Aorta (tissue), 5 donors: ENCODE measurements at regions not wholly inside any gene's neighbourhood (a gene's known extent, or its start where the extent isn't known, plus 50 kb on each side); places are given as distances from the start of the nearest gene placed in this dataset.
"Not testable (repeated sequence)": the region's sequence is repeated elsewhere in the genome, so short reads cannot be mapped to it uniquely, and the experiment has no call there.

Source experiments
- ATAC-seq: fragments of 200-7000 bp; cut with Tn5 transposase; one replicate; pipeline ENCODE4 v1.9.1; 2022; ENCODE audit warnings: moderate library complexity; ENCODE audit not compliant: low FRiP score
- DNase-seq, 2 donors: peaks; one replicate each; pipeline ENCODE4 v3.0.0-alpha.2; 2020
- H3K27ac ChIP-seq, 2 donors: one replicate each; pipeline ENCODE4 v1.5.1; 2013; ENCODE audit warnings: low read length in 2 of 2, mild to moderate bottlenecking in 2 of 2, moderate library complexity in 2 of 2, control low read depth in 1 of 2, inconsistent platforms in 1 of 2, low read depth in 1 of 2
- H3K27me3 ChIP-seq, 2 donors: one replicate each; pipeline ENCODE4 v1.6.1; 2013; ENCODE audit warnings: control low read depth in 1 of 2, low read length in 1 of 2, mild to moderate bottlenecking in 1 of 2, moderate library complexity in 1 of 2; ENCODE audit not compliant: insufficient read depth in 2 of 2, control insufficient read depth in 1 of 2
- H3K36me3 ChIP-seq, 2 donors: one replicate each; pipeline ENCODE4 v1.6.1; 2013; ENCODE audit warnings: control low read depth in 1 of 2, low read length in 1 of 2, mild to moderate bottlenecking in 1 of 2; ENCODE audit not compliant: insufficient read depth in 2 of 2, control insufficient read depth in 1 of 2
- H3K4me1 ChIP-seq, 2 donors: one replicate each; pipeline ENCODE4 v1.6.1; 2013; ENCODE audit warnings: low read length in 2 of 2, control low read depth in 1 of 2, mild to moderate bottlenecking in 1 of 2, moderate library complexity in 1 of 2; ENCODE audit not compliant: insufficient read depth in 2 of 2, control insufficient read depth in 1 of 2
- H3K4me3 ChIP-seq, 2 donors: one replicate each; pipeline ENCODE4 v1.5.1; 2013; ENCODE audit warnings: low read length in 2 of 2, control low read depth in 1 of 2, mild to moderate bottlenecking in 1 of 2
- H3K9me3 ChIP-seq: one replicate; pipeline ENCODE4 v1.6.1; 2013; ENCODE audit warnings: mild to moderate bottlenecking, low read length; ENCODE audit not compliant: control insufficient read depth
- WGBS, 2 donors: extraction: QIAGEN DNeasy Blood & Tissue Kit; methylation state at CpG; one replicate each; pipeline ENCODE4 v1.1.7; 2013; 5-methylcytosine and 5-hydroxymethylcytosine counted together
- intact Hi-C, 2 donors: fragments of 100-400 bp; cut with DNase I; formaldehyde crosslinking; loops; one replicate each; pipeline versions ENCODE4 v1.14.2 to v1.15.0; 2022
- donor health status: healthy with polysubstance abuse.
- donor health status: Bipolar disorder and iron deficiency.
- donor health status: DM: no; HTN: no; CAD: no.
- donor health status: DM: no; HTN: no; CAD: no.
- donor health status: DM: yes; HTN: yes; CAD: no.

GRCh38 chr1:120232834-120233660 is 56.7 kb upstream of the SEC22B start:
- DNase-seq, H3K27ac ChIP-seq, H3K27me3 ChIP-seq, H3K9me3 ChIP-seq, intact Hi-C loops, H3K4me1 ChIP-seq, H3K36me3 ChIP-seq: not testable (repeated sequence)
- peak; percentile 98 for ATAC-seq
- WGBS, 2 donors: 1% methylated on average over 15 of the region's 53 CpGs; no CpG with 5 or more reads in 1 of the 2 donors
- H3K4me3 ChIP-seq: peak overlapping the region in 1 of 2 donors; percentile 20

GRCh38 chr1:120229835-120230234 is 53.5 kb upstream of the SEC22B start:
- no CpG with 5 or more reads among the region's 1 CpG for WGBS, 2 donors
- H3K4me3 ChIP-seq, ATAC-seq, H3K27me3 ChIP-seq, intact Hi-C loops, H3K36me3 ChIP-seq, DNase-seq, H3K4me1 ChIP-seq, H3K27ac ChIP-seq, H3K9me3 ChIP-seq: not testable (repeated sequence)
